ENCODE measurements at regions not wholly inside any gene's neighbourhood (a gene's known extent, or its start where the extent isn't known, plus 50 kb on each side); places are given as distances from the start of the nearest gene placed in this dataset.
A peak's percentile ranks its signal among the peaks of the same experiment; 100 is the strongest.
"Not testable (repeated sequence)": the region's sequence is repeated elsewhere in the genome, so short reads cannot be mapped to it uniquely, and the experiment has no call there.

DNA sequence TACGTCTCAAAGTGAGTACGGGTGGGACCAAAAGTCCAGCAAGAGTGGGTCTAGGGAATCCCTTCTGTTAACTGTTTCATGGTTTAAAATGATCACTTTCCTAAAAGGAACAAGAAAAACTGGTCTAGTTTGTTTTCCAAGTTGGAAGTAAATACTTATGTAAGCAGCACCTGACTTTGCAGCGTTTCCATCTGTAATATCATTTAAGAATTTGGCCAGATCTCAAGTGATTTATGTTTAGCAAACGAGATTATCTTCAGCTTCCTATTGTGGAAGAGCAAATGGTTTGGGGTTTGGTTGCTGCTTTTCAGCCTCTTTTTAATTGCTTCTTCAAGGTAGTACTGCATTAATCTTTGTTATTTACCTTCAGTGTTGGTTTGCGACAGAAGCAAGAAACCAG, 50.4 kb downstream of the FHIP1A start:
- no peak for DNase-seq (ENCODE audit: low spot score)

DNA sequence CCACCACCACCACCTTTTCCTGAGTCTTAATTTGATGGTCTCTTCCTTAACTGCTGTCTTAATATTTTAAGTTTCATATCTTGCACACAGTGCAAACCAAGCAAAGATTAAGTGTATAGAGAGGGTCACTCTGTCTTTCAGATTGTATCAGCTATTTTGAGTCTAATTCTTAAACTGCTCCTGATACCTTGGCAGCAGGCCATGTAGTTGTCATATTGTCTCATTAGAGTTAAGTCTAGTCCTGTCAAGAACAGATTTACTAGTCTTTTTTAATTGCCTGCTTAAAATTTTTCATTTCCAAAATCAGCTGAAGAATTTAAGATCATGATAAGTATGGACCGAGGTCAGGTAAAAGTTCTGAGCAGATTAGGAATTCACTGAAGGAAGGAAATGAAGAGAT, 51.5 kb downstream of the FHIP1A start:
- no peak for DNase-seq (ENCODE audit: low spot score)

DNA sequence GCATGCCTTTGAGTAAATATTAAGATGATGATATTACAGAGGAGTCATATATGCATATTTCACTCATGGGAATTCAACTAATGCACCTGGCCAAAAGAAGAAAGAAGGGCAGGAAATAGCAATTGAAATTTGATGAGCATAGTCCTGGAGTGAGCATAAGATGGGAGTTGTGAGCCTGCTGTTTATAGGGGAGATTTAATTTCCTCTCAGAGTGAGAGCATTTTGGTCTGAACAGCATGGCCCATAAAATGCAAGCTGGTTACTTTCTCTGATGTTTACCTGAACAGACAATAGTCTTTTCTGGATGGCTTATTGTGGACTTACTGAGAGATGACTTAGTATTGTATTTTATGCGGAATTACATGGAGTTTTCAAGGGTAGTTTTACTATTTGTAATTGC, 53.6 kb downstream of the FHIP1A start:
- no peak for DNase-seq (ENCODE audit: low spot score)

DNA sequence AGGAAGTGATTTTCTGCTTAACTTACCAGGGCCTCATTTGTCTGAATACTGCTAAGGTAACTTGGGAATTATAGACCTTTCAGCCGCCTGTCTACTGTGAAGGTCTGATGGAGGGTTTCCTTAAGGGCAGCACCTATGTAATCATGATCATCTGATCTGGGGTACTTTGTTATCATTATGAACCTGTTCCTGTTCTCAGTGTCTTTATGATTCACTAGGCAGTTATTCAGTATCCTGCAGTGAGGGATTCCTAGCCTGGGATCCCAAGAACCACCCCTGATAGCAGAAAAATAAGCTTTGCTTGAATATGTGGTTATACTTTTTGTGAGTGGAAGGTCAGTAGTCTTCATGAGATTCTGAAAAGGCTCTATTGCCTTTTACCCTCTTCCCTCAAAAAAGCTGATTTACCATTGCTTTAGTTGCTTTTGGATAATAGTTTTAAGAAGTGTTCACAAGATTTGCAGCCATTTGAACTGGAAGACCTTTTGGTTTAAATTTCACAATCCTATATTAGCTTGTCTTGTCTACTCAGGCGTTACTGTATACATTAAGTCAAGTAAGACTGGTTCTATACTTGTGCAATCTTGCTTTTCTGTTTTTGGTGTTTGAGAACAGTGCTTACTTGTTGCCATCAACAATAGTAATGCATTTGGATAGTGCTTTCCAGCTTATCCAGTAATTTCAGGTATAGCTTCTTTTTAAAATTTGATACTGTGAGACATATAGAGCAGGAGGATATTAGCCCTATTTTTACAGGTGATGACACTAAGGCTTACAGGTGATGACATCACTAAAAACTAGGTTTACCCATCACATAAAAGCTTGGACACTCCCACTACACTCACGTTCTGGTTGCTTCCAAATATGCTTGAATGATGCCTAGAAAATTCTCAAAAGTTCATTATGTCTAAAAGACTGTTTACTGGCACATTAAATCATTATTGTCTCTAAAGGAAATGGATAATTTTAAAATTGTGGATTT, 60.0 kb downstream of the FHIP1A start:
- DNase-seq (ENCODE audit: low spot score), result no peak

DNA sequence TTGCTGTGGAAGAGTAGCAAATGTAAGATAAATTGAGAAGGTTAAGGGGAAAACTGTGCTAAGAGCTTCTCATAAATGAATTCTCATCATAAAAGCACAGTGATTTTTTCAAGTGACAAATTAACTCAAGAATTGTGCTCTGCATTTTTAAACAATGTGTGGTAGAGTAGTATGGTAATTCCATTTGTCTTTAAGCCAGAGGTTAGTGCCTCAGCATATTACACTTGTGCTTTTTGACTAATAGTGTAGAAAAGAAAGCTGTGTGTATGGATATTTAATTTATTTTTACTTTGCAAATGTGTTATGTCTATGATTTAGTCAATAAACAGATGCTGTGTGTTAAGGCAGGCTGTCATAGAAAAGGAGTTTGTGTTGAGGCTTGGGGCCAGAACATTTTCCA, 61.0 kb downstream of the FHIP1A start:
- no peak for DNase-seq (ENCODE audit: low spot score)

DNA sequence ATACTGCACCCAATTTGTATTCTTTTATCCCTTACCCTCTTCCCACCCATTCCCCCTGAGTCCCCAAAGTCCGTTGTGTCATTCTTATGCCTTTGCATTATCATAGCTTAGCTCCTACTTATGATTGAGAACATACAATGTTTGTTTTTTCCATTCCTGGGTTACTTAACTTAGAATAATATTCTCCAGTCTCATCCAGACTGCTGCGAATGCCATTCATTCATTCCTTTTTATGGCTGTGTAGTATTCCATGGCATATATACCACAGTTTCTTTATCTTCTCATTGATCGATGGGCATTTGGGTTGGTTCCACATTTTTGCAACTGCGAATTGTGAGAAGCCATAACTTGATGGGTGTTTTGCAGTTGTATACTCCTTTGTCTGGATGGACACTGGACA, 62.8 kb downstream of the FHIP1A start:
- no peak for DNase-seq (ENCODE audit: low spot score)

DNA sequence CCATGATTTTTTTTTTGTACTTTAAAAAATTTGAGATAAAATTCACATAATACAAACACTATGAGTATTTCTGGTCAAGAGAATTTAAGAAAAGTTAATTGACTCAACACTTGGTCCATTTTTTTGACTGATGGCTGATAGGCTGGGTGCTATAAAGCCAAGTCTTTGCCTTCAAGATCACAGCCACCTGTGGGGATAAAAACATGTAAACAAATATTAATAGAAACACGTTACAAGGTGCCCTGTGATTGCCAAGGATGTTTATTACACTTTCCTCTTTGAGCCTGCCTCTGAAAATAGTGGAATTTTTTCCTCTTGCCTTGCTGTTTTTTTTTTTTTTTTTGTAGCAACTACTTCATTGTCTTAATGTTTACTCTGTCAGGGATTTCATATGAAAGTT, 63.3 kb downstream of the FHIP1A start:
- no peak for DNase-seq (ENCODE audit: low spot score)

DNA sequence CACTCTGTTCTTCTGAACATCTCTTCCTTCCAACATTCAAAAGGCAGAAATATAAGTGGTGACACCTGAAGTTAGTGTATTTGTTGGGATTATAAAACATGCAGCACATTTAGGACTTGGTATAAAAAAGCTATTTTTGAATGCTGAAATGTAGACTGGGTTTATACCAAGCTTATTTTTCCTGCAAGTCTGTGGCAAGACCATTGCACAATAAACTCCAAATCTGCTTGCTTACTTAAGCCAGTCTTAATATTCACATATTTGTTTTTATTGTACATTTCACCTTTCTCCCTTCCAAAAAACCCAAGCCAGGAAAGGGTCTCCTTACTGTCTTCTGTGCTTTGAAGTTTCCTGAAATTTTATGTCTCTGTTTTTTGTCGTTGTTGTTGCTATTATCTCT, 63.7 kb downstream of the FHIP1A start:
- DNase-seq (ENCODE audit: low spot score), result no peak

DNA sequence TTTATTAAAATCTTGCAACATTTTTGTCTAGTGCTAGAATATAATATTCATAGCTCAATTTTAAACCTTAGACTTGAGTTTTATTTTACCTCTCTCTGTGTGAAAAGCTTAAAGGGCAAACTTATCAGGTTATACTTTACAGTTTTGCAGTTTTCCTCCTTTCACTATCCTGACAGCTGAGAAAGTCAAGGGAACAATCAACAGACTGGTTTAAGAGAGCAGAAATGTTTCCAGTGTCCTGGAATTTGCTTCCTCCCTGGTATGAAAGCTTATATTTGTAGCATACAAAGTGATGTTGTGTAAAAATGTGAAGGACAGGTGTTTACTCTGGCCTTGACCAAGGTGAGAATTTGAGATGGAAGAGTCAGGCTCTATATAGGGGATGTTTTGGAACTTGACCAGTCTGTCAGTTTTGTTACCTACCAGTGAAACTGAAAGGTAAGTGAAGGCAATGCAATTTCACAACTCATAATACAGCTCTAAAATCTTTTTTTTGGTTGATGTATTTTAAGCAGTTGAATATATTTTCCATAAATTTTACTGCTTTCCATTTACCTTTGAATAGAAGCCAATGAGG, 64.6 kb downstream of the FHIP1A start:
- no peak for DNase-seq (ENCODE audit: low spot score)

DNA sequence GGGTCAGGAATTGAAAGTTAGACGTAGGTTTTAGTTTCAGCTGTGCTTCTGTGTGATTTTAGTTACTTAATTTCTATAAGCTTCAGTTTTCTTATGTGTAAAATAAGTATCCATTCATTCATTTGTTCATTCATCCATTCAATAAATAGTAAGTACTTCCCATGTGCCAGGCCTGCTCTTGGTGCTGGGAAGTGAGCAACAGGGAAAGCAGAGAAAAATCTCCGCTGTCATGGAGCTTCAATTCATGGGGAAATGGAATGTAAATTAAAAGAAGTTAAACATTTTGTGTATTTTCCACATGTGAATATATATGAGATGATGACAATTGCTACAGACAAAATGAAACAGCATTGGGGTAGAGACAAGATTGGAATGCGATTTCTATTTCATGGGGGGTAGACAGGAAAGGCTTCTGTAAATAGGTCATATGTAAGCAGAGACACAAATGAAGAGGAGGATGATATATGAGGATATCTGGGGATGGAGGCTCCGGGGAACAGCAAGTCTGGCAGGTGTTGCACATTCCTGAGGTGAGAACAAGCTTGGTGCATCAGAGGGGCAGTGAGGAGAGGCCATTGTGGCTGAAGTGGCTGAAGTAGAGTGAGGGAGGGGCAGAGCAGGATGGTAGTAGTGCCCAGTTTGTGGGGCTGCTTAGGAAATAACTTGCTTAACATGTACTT, 66.2 kb downstream of the FHIP1A start:
- DNase-seq (ENCODE audit: low spot score), result no peak

DNA sequence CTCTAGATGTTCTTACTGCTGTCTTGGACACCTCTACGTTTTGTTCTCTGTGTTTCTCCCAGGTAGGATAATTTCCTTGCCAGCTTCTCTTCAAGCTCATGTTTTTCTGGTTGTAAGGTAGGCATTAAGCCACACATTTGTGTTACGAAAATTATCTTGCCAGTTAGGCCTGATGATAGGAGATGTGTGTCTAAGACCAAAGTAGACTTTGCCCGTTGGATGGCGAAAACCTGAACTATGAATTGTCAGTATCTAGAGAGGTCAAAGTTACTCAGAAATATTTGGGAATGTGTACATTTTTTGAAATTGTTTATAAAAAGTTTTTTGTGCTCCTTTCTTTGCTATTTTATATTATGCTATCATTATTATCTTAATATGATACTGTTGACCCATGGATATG, 72.8 kb downstream of the FHIP1A start:
- no peak for DNase-seq (ENCODE audit: low spot score)

DNA sequence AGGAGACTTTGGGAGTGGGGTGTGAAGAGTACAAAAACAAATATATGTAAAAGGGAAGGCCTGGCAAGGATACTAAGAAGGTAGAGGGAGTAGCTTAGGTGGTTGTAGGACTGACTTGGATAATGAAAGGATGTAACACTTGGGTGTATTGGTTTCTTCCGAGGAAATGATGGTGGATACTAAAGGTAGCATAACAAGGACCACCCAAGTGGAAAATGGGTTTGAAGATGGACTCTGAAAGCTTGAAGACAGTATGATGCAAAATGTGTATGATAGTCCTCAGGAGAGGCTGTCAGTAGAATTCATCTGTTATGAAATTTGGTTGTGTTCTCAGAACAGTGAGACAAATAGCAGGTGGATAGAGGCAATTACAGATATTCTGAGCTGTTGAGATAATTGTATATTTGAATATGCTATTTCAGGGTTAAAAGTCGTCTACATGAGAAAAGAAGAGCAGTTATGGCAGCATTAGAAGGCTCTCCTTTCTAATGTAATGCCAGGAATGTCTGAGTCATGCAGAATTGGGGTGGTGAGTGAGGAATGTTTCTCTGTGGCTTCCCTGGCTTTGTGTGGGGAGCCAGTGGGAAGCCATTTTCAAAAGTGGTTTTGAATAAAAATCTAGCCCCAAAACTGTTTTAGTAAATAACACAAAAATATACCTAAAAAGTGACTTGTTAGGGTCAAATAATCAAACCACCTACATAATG, 75.6 kb downstream of the FHIP1A start:
- DNase-seq (ENCODE audit: low spot score), result peak; percentile 86

DNA sequence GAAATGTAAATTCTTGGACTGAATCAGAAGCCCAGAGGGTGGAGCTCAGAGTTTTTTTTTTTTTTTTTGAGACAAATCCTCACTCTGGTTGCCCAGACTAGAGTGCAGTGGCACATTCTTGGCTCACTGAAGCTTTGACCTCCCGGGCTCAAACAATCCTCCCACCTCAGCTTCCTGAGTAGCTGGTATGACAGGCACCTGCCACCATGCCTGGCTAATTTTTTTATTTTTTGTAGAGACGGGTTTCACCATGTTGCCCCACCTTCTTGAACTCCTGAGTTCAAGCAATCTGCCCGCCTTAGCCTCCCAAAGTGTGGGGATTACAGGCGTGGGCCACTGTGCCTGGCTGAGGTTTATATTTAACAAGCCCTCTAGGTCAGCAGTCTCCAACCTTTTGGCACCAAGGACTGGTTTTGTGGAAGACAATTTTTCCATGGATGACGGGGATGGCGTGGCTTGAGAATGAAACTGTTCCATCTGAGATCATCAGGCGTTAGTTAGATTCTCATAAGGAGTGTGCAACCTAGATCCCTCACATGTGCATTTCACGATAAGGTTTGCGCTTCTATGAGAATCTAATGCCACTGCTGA, 76.7 kb downstream of the FHIP1A start:
- DNase-seq (ENCODE audit: low spot score), result peak; percentile 13

DNA sequence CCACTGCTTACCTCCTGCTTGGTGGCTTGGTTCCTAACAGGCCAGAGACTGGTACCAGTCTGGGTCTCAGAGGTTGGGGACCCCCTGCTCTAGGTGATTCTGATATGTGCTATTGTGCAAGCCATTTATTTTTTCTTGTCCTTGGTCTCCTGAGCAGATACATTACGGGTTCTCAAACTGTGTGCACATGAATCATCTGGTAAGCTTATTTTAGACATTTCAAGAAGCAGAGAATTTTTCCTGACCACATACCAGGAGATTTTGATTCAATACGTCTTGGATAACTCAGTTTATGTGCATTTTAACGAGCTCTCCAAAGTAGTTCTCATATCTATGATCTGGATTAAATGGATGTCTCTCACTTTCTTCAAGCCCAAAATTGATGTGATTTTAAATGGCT, 77.2 kb downstream of the FHIP1A start:
- no peak for DNase-seq (ENCODE audit: low spot score)

DNA sequence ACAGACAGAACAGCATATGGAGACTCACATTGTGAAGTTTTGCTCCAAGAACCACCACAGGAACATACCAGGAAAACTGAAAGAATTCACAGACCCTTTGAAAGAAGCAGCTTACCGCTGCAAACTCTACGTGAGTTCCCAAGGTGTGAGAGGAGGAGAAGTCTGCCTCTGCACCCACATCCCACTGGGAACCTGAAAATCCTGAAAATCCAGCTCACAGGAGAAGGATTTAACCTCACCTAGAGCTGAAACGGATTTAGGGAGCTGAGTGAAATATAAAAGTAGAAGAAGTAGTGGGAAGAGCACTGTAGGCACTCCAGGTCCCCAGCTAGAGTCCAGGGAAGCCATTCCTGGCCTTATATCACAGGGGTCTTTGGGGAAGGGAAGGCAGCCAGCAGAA, 80.0 kb downstream of the FHIP1A start:
- no peak for DNase-seq (ENCODE audit: low spot score)

DNA sequence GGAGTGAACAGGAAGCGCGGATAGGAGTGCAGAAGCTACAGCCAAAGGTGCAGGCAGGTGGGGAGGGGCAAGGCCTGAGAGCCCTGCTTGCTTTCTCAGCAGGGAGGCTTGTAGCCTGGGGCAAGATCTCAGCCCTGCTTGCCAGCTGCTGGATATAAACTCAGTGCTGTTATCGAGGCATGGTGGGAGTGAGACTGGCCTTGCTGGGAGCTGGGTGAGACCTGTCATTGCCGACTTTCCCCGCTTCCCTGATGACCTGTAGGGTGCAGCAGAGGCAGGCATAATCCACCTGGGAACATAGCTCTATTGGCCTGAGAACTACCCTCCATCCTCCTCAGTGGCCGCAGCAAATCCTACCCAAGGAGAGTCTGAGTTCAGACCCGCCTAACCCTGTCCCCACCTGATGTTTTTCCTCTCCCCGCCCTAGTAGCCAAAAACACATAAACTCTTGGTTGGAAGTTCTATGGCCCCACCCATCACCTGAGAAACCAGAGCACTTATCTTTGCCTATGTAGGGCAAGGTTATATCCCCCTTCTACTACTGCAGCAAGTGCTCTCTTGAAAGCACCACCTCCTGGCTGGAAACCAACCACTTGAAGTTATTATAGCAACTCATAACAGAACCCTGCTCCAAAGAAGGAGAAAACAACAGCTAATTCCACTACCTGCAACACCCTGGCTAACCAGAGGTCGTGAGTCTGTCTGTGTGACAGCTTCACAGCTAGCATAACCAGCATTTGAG, 80.7 kb downstream of the FHIP1A start:
- DNase-seq (ENCODE audit: low spot score), result no peak

DNA sequence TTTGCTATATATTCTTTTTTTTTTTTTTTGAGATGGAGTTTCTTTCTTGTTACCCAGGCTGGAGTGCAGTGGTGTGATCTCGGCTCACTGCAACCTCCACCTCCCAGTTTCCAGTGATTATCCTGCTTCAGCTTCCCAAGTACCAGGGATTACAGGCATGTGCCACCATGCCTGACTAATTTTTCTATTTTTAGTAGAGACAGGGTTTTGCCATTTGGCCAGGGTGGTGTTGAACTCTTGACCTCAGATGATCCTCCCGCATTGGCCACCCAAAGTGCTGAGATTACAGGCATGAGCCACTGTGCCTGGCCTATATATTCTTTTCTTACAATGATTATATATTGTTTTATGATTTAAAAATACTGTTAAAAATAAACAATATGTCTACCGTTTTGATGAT, 86.6 kb downstream of the FHIP1A start:
- peak; percentile 6 for DNase-seq (ENCODE audit: low spot score)

DNA sequence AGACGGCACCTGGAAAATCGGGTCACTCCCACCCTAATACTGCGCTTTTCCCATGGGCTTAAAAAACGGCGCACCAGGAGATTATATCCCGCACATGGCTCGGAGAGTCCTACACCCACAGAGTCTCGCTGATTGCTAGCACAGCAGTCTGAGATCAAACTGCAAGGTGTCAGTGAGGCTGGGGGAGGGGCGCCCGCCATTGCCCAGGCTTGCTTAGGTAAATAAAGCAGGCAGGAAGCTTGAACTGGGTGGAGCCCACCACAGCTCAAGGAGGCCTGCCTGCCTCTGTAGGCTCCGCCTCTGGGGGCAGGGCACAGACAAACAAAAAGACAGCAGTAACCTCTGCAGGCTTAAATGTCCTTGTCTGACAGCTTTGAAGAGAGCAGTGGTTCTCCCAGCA, 102.6 kb downstream of the FHIP1A start:
- DNase-seq (ENCODE audit: low spot score), result not testable (repeated sequence)

DNA sequence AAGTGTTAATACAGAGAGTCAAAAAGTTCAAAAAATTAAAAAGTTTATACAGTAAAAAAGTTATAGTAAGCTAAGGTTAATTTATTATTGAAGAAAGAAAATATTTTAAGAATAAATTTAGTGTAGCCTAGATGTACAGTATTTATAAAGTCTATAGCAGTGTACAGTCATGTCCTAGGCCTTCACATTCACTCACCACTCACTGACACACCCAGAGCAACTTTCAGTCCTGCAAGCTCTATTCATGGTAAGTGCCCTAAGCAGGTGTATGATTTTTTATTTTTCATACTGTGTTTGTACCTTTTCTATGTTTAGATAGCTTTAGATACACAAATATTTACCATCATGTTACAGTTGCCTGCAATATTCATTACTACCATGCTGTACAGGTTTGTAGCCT, 108.9 kb downstream of the FHIP1A start:
- no peak for DNase-seq (ENCODE audit: low spot score)

DNA sequence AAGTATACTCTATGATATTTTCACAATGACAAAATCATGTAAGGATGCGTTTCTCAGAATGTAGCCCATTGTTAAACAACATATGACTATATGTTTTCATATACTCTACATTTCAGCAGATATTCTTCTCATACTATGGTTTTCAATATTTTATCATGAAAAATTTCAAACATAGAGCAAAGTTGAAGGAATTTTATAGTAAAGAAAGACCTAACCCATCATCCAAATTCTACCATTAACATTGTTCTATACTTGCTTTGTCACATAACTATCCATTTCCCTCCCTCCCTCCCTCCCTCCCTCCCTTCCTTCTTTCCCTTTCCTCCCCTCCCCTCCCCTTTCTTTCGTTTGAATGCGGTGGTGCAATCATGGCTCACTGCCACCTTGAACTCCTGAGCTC, 109.4 kb downstream of the FHIP1A start:
- DNase-seq (ENCODE audit: low spot score), result no peak

DNA sequence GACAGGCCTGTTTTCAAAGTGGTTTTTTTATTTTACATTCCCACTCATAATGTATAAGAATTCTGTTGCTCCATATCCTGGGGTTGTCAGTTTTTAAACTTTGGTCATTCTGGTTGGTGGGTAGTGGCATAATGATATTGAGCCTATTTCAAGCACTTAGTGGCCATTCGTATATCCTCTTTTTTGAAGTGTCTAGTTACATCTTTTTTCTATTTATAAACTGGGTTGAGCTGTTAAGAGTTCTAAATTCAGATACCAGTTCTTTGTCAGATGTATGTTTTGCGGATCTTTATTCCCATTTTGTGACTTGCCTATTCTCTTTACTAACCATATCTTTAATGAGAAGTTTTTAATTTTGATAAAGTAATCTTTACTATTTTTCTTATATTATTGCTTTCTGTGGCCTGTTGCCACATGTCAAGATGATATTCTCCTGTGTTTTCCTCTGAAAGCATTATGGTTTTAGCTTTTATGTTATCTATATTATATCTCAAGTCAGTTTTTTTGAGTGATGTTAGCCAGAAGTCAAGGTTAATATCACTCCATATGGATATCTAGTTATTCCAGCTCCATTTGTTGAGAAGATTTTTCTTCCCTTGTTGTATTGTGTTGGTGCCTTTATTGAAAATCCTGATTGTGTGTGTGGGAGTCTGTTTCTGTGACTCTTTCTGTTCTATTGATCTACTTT, 110.9 kb downstream of the FHIP1A start:
- DNase-seq (ENCODE audit: low spot score), result no peak
